Right lobe of liver (tissue), 6 donors: ENCODE measurements at regions not wholly inside any gene's neighbourhood (a gene's known extent, or its start where the extent isn't known, plus 50 kb on each side); places are given as distances from the start of the nearest gene placed in this dataset.

Source experiments
- ATAC-seq, 4 donors: fragments of 200-7000 bp; cut with Tn5 transposase; one replicate each; pipeline ENCODE4 v1.9.1; 2020; ENCODE audit warnings: mild to moderate bottlenecking in 4 of 4, moderate library complexity in 4 of 4
- DNase-seq, 3 donors: peaks; one replicate each; pipeline ENCODE4 v3.0.0-alpha.2; 2020
- H3K27ac ChIP-seq, 3 donors: fragments of 200-600 bp; one replicate each; pipeline ENCODE4 v1.8.0; 2022
- H3K27me3 ChIP-seq, 2 donors: fragments of 200-600 bp; one replicate each; pipeline ENCODE4 v1.8.0; 2022
- H3K36me3 ChIP-seq, 4 donors: fragments of 200-600 bp; sonication (generic) in 1 of 4; one replicate each; pipeline versions ENCODE4 v1.5.1 to v1.8.0; 2017 to 2022; ENCODE audit warnings: control low read depth in 1 of 4
- H3K4me1 ChIP-seq, 4 donors: fragments of 200-600 bp; sonication (generic) in 1 of 4; one replicate each; pipeline versions ENCODE4 v1.5.1 to v1.8.0; 2017 to 2022; ENCODE audit warnings: control low read depth in 1 of 4
- H3K4me3 ChIP-seq, 3 donors: fragments of 200-600 bp; one replicate each; pipeline ENCODE4 v1.8.0; 2022
- H3K9me3 ChIP-seq, 4 donors: fragments of 200-600 bp; sonication (generic) in 1 of 4; one replicate each; pipeline versions ENCODE4 v1.5.1 to v1.8.0; 2017 to 2022; ENCODE audit warnings: control low read depth in 1 of 4
- CTCF ChIP-seq, 4 donors: fragments of 200-600 bp in 3 of 4; fragments of 450-650 bp in 1 of 4; IDR thresholded peaks; one replicate each; pipeline versions ENCODE4 v1.5.1 to v1.8.0; 2016 to 2022; ENCODE audit warnings: antibody characterized with exemption in 4 of 4, mild to moderate bottlenecking in 2 of 4
- POLR2A ChIP-seq: fragments of 450-650 bp; IDR thresholded peaks from one replicate; pipeline ENCODE4 v1.6.1; 2017; ENCODE audit warnings: antibody characterized with exemption, mild to moderate bottlenecking
- WGBS: methylation state at CpG from one replicate; pipeline ENCODE4 v1.1.6; 2018; ENCODE audit warnings: low coverage, low lambda C conversion rate; ENCODE audit not compliant: insufficient coverage; ENCODE audit errors: missing lambda C conversion rate; 5-methylcytosine and 5-hydroxymethylcytosine counted together
- intact Hi-C, 2 donors: fragments of 100-400 bp; cut with DNase I; formaldehyde crosslinking; loops; one replicate each; pipeline versions ENCODE4 v1.11.2 to v1.14.1; 2022
- donor health status: DM: no; HTN: yes; CAD: no.
- donor health status: DM: no; HTN: no; CAD: no.
- donor health status: DM: no; HTN: no; CAD: no.
- donor health status: DM: no; HTN: yes; CAD: no.
- donor health status: DM: no; HTN: yes; CAD: no.

DNA sequence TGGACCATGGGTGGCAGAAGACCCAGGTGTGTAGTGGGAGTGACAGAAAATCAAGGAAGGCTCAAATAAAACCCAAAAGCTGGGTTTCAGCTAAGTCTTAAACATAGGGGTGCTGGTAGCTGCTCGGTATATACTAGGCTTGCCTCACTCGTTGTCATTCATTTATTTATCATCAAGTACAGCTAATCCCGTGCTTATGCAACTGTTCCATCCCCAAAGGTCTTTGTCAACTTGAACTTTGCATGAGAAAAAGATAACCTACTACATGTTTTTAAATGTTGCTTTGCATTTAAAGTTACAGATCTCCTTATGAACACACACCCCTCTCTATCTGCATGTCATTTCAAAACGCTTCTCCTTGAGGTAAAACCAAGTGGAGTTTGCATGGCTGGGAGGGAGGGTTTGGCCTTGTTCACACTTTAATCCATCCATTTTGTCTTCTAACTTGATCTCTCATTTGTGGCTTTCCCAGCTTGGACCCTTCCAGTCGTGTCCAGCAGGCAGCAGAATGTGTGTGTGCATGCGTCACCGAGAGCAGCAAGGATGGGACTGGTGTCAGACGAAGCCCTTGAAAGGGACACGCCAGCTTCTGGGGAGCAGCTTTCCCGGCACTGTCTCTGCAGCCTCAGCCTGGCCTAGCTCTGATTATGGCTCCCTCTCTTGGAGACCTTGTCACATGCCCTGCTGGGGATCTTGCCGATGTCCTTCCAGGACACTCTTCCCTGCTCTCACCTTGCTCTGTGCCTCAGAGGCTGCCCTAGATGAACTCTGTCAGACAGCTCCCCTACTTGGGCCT, 133.5 kb downstream of the GADD45G start:
- Histone ChIP-seq H3K27me3 (no peaks in the 10 kb centered on the region), H3K9me3 (no peaks in the 10 kb centered on the region), H3K27ac (peak overlapping the region in 2 of 3 donors; percentile 8 to 54), H3K36me3 (no peaks in the 10 kb centered on the region), H3K4me1 (peaks cover 0 to 31% (median 13%) of the 10 kb centered on the region in 4 donors), H3K4me3 (no peak overlapping the region)
- DNase-seq, result no peak
- peak; percentile 60 to 73 (median 68) for ATAC-seq
- no peak for TF ChIP-seq POLR2A
- intact Hi-C loops, result loop anchor here in 1 of 2 donors (10.0 kb wide), 1 partner anchor 134 kb away; the partner anchor contains the start of gene GADD45G
- WGBS, result 88% methylated on average over 7 of the region's 11 CpGs

DNA sequence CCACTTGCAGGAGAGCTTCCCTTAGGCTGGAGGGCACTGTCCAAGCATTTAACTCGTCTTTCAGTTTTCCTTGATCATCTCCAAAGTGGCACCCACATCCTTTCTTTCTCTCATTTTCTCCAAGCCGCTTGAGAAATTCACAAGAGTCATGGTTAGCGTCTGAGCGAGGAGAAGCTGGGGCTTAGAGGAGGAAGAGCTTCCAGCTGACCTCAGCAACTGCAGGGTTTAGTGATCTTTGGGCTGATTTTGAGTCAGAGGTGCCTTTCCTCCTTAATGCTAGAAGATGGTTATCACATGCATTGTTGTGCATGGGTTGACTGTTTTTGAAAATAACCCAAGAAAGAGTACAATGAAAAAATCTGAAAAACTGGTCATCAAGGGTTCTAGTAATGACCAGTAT, 134.7 kb downstream of the GADD45G start:
- WGBS, result 68% methylated on average over 4 of the region's 4 CpGs
- Histone ChIP-seq H3K4me3 (no peak overlapping the region), H3K9me3 (no peaks in the 10 kb centered on the region), H3K27ac (no peak overlapping the region), H3K27me3 (no peaks in the 10 kb centered on the region), H3K36me3 (no peaks in the 10 kb centered on the region), H3K4me1 (peaks cover 0 to 21% (median 10%) of the 10 kb centered on the region in 4 donors)
- DNase-seq, result no peak
- TF ChIP-seq CTCF (IDR thresholded peaks at IDR 0.05), result no peak
- no peak for TF ChIP-seq POLR2A
- ATAC-seq, result peak in 1 of 4 donors; percentile 9
- intact Hi-C loops, result loop anchor here in 1 of 2 donors (10.0 kb wide), 1 partner anchor 135 kb away; the partner anchor contains the start of gene GADD45G

DNA sequence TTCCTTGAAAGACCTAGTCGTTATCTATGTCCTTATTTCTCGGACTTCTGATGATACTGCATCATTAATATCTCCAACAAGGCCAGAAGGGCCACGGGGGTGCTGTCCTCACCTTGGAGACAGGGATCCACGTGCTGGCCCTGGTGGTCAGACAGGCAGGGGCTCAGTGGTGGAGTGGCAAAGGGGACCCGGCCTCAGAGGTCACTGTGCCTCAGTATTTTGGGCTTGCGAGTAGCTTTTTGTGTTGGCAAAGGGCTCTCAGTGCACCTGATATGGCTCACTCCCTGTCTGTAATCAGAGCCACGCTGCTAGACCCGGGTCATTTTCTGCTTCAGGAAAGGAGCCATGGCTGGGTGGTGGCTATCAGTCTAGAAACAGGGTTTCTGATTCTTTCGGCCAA, 135.1 kb downstream of the GADD45G start:
- H3K9me3 ChIP-seq, result no peaks in the 10 kb centered on the region
- DNase-seq (no peak), ATAC-seq (no peak)
- H3K4me3 ChIP-seq, result no peak overlapping the region
- no peaks in the 10 kb centered on the region for H3K36me3 ChIP-seq
- intact Hi-C loops, result loop anchor here in 1 of 2 donors (10.0 kb wide), 1 partner anchor 135 kb away; the partner anchor contains the start of gene GADD45G
- TF ChIP-seq CTCF (IDR thresholded peaks at IDR 0.05) (no peak), POLR2A (no peak)
- H3K4me1 ChIP-seq, result peaks cover 0 to 17% (median 8%) of the 10 kb centered on the region in 4 donors
- H3K27ac ChIP-seq, result no peak overlapping the region
- no peaks in the 10 kb centered on the region for H3K27me3 ChIP-seq
- 70% methylated on average over 5 of the region's 9 CpGs for WGBS

DNA sequence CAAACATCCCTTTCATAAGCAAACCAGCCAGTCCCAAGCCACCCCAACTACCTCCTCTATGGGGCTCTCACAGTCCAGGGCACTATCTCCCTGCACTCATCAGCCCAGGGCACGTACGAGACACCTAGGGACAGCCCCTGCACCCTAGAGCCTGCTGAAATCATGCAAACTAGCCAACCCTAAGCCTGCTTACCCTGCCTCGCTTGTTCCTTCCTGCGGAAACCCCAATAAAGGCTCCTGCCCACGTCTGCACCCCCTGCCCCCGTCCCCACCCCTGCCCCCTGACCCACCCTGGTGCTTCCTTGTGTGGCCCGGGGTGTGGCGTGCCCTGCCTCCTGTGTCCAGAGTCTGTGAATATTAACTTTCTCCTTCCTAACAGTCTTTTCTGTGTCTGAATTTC, 135.9 kb downstream of the GADD45G start:
- no peak overlapping the region for H3K27ac ChIP-seq
- H3K27me3 ChIP-seq, result no peaks in the 10 kb centered on the region
- peaks cover 0 to 13% (median 8%) of the 10 kb centered on the region in 4 donors for H3K4me1 ChIP-seq
- no peak for DNase-seq
- H3K4me3 ChIP-seq, result no peak overlapping the region
- TF ChIP-seq CTCF (IDR thresholded peaks at IDR 0.05) (no peak), POLR2A (no peak)
- H3K36me3 ChIP-seq, result no peaks in the 10 kb centered on the region
- H3K9me3 ChIP-seq, result no peaks in the 10 kb centered on the region
- intact Hi-C loops, result no loop called here
- 65% methylated on average over 7 of the region's 8 CpGs for WGBS
- ATAC-seq, result no peak

- no peak for ATAC-seq
- no peak overlapping the region for H3K4me3 ChIP-seq
- H3K27ac ChIP-seq, result no peak overlapping the region
- no peak for DNase-seq
- intact Hi-C loops, result no loop called here
- no peaks in the 10 kb centered on the region for H3K36me3 ChIP-seq
- H3K9me3 ChIP-seq, result no peaks in the 10 kb centered on the region
- TF ChIP-seq CTCF (IDR thresholded peaks at IDR 0.05) (no peak), POLR2A (no peak)
- WGBS, result 44% methylated on average over 2 of the region's 6 CpGs
- H3K27me3 ChIP-seq, result no peaks in the 10 kb centered on the region
- peaks cover 0 to 12% (median 7%) of the 10 kb centered on the region in 4 donors for H3K4me1 ChIP-seq
Measured at GRCh38 chr9:89742660-89743059, 137.8 kb downstream of the GADD45G start.
